ENCODE measurements at regions not wholly inside any gene's neighbourhood (a gene's known extent, or its start where the extent isn't known, plus 50 kb on each side); places are given as distances from the start of the nearest gene placed in this dataset.

DNA sequence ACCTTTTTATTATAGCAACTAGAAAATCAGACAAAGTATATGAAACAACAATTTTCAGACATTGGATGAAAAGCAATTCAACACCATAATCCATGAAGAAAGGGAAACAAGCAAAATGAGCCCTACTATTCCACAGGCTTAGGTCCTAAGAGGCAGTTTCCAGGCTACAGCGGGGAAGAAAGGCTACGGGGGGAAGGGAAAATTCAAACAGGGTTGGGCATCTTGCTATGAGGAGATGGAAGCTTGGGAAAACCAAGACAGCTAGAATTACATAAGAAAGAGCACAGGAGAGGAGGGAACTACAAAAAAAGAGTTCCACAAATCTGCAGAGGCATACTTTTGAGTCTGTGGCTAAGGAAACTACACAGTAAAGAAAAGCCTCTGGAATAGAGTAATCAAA, 356.0 kb upstream of the CLEC14A start:
- TF ChIP-seq GATA3 (IDR thresholded peaks at IDR 0.05; ENCODE audit: low read depth, low read length) = no peak
- TF ChIP-seq GATA2 (IDR thresholded peaks at IDR 0.05; ENCODE audit: low read depth, low read length) = no peak

DNA sequence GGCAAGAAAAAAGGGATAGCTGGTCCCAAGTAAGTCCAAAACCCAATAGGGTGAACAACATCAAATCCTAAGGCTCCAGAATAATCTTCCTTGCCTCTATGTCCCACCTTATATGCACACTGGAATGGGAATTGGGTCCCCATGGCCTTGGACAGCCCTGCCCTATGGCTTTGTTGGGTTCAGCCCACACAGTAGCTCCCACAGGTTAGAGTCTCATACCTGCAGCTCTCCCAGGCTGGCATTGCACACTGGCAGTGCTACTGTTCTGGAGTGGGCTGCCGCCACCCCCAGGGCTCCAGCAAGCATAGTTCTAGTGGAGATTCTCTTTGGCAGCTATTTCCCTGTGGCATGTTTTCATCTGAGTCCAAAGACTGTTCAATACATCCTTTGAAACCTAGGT, 352.4 kb upstream of the CLEC14A start:
- TF ChIP-seq GATA3 (IDR thresholded peaks at IDR 0.05; ENCODE audit: low read depth, low read length) (no peak), GATA2 (IDR thresholded peaks at IDR 0.05; ENCODE audit: low read depth, low read length) (no peak)

DNA sequence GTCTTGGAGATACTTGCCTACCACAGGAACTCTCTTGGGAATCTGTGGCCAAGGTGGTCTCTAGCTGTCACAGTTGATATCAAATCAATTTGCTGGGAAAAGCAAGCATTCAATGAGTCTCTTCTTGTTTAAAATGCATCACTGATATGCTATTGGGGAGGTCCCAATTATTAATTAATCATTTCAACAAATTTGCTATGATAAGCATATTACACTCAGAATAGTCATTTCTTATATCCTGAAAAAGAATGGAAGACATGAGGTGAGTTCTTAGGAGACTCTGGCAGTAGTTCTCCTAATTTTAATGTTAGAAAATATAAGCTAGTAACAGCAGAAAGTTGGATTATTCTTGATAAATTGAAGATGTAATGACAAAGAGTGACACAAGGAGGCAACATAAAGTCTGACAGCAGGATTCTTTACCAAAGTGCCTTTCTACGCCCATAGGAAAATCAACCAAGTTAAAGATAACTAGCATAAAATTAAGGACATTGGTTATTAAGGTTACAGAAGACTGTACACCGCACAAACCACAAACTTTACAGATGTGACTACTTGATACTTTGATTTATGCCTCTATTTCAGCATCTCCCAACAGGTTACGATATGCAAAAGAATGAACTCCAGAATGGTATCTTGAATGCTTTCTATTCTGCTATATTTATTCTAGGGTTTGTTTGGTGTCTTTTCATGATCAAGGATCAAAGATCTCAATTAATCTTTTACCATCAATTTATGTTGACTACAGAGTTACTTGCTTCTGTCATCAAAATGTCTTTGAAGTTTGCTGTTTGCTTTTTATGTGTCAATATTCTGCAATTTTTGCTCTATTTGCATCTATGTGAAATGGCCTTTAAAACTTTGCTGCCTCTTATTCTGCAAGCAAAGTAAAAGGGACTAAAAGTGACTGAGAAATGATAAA, 349.6 kb upstream of the CLEC14A start:
- TF ChIP-seq GATA2 (IDR thresholded peaks at IDR 0.05; ENCODE audit: low read depth, low read length) (no peak), GATA3 (IDR thresholded peaks at IDR 0.05; ENCODE audit: low read depth, low read length) (no peak)

DNA sequence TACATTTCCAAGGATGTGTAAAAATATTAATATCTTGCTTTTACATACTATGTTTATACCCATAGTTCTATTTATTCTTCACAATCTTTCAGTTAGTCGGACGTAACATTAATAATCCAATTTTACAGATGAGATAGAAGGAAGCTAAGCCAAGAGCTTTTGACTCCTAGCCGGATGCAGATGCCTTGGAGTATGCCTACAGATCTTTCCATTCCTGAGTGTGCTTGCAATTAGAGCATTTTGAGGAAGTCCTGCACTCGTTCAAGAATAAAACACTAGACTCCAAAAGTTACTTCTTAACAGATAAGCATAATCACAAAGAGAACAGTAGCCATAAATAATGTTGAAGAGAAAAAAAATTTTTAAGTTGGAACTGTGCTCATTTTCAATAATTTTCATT, 337.6 kb upstream of the CLEC14A start:
- TF ChIP-seq GATA3 (IDR thresholded peaks at IDR 0.05; ENCODE audit: low read depth, low read length) = no peak
- TF ChIP-seq GATA2 (IDR thresholded peaks at IDR 0.05; ENCODE audit: low read depth, low read length) = no peak

DNA sequence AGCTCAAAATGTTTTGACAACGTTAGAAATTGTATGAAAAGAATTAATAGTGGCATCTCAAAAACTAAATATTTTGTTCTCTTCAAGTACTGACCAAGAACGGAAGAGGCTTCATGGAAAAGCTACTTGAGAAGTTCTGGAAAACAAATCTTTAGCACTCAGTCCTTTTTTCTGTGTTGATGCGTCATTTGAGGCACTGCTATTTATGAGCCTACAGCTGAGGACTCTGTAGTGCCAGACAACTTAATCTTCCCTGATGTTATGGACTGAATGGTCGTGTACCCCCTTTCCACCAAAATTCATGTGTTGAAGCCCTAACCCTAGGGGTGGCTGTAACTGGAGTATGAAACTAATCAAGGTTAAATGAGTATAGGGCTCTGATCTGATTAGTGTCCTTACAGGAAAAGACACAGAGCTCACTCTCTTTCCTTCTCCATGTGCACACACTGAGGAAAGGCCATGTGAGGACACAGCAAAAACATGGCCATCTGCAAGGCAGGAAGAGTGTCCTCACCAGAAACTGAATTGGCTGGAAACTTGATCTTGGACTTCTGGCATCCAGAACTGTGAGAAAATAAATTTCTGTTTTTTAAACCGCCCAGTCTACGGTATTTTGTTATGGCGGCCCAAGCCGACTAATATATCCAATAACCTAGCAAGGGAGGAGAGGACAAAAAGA, 337.0 kb upstream of the CLEC14A start:
- TF ChIP-seq GATA3 (IDR thresholded peaks at IDR 0.05; ENCODE audit: low read depth, low read length) = no peak
- TF ChIP-seq GATA2 (IDR thresholded peaks at IDR 0.05; ENCODE audit: low read depth, low read length) = no peak

DNA sequence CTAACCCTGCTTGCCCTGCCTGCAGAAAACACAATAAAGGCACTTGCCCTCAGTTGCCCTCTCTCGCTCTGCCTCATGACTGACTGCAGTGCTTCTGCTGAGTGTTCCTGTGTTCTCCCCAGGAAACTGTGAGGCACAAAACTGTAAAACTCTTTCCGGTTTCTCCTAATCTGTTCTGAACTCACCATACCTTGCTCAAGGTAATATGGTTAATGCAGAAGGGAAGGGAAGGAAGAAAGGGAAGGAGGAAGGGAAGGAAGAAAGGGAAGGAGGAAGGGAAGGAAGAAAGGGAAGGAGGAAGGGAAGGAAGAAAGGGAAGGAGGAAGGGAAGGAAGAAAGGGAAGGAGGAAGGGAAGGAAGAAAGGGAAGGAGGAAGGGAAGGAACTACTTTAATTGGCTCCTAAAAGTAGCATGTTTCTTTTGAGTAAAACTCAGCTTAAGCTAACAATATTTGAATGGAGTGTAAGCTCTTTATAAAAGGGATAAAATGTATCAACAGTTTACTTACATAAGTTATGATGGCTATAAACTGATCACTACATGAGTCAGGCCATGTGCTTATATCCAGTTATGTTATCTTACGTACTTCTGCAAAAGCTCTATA, 334.0 kb upstream of the CLEC14A start:
- TF ChIP-seq GATA2 (IDR thresholded peaks at IDR 0.05; ENCODE audit: low read depth, low read length) = no peak
- no peak for TF ChIP-seq GATA3 (IDR thresholded peaks at IDR 0.05; ENCODE audit: low read depth, low read length)

DNA sequence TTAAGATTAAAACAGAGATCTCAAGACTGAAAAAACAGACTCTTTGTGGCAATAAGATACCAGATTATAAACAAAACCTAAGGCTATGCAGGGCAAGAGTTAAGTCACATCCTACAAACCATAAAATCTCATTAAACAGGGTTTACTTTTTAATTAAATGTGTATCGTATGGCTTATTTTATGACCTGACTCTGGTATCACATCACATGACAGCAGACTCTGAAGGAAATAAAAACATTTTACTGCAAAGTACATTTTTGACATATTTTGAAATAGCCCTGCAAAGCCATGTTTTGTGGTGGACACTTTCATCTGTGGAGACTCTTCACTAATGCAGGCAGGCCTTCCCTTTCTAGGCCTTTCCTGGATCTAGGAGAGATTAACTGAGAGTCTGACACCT, 327.6 kb upstream of the CLEC14A start:
- TF ChIP-seq GATA3 (IDR thresholded peaks at IDR 0.05; ENCODE audit: low read depth, low read length) (no peak), GATA2 (IDR thresholded peaks at IDR 0.05; ENCODE audit: low read depth, low read length) (no peak)

DNA sequence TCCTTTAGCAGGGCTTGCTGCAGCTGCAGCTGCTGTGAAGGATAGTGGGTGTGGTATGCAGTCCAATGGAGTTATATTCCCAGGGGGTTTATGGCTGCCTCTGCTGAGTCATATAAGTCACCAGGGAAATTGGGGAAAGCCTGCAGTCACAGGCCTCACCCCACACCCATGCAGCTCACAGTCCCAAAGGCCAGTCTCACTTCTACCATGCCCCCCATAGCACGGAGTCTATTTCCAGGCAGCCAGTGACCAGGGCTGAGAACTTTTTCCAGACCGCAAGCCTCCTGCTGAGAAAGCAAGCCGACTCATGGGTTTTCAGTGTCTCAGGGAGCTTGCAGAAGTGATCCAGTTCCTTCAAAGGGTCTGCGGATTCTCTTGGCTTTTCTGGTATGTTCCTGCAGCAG, 322.4 kb upstream of the CLEC14A start:
- TF ChIP-seq GATA3 (IDR thresholded peaks at IDR 0.05; ENCODE audit: low read depth, low read length) = no peak
- no peak for TF ChIP-seq GATA2 (IDR thresholded peaks at IDR 0.05; ENCODE audit: low read depth, low read length)

DNA sequence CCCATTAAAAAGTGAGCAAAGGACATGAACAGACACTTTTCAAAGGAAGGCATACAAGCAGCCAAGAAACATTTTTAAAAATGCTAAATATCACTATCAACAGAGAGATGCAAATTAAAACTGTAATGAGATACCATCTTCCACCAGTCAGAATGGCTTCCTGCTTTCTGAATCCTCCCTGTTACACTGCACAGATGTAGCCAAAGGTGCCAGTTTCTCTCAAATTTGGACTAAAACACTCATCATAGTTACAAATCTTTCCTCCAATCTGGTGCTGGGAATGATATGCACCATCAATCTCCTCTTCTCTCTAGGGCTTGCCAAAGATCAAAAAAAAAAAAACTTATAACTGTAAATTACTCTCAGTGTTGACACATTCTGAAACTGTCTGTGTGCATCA, 311.8 kb upstream of the CLEC14A start:
- no peak for TF ChIP-seq GATA2 (IDR thresholded peaks at IDR 0.05; ENCODE audit: low read depth, low read length)
- TF ChIP-seq GATA3 (IDR thresholded peaks at IDR 0.05; ENCODE audit: low read depth, low read length) = no peak

DNA sequence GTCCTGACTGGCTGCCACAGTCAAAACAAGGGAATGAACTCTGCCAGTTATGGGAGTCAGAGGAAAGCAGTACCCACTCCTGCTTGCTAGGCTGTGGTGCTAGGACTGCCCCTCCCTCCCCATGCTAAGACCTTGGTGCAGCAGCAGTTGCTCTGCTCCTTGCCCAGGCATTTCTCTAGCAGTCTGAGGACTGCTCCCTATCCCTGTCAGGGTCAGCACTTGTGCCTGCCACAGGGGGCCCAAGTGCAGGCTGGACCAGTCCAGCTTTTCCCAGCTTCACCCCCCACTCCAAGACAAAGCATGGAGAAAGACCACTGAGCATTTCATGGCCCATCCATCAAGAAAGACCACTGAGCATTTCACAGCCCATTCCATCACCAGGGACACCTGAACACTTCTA, 305.8 kb upstream of the CLEC14A start:
- TF ChIP-seq GATA2 (IDR thresholded peaks at IDR 0.05; ENCODE audit: low read depth, low read length) (no peak), GATA3 (IDR thresholded peaks at IDR 0.05; ENCODE audit: low read depth, low read length) (no peak)

DNA sequence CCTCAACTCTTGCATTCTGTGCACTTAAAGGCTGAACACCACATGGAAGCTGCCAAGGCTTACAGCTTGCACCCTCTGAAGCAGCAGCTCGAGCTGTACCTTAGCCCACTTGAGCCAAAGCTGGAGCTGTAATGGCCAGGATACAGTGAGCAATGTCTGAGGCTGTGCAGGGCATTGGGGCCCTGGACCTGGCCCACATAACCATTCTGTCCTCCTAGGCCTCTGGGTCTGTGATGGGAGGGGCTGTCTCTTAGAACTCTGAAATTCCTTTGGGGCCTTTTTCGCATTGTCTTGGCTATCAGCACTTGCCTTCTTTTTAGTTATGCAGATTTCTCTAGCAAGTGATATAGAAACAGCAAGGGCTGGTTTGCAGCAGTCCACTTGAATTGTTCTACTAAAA, 303.8 kb upstream of the CLEC14A start:
- no peak for TF ChIP-seq GATA2 (IDR thresholded peaks at IDR 0.05; ENCODE audit: low read depth, low read length)
- no peak for TF ChIP-seq GATA3 (IDR thresholded peaks at IDR 0.05; ENCODE audit: low read depth, low read length)

DNA sequence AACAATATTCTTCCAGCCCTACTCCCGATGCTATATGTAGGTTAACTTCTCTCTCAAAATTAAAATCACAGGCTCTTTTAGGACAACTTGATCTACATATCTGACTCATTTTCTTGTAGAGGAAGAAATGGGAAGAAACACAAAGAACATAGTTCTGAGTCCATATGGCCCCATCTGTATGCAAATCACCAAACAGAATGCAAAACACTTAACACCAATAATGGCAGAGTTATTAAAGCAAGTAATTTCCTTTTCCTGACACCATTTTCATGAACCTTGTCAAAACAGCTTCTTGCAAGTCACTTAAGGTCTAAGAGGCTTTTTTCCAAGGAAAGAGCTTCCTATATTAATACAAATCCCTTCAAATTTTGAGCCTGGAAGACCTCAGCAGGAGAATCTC, 300.4 kb upstream of the CLEC14A start:
- TF ChIP-seq GATA3 (IDR thresholded peaks at IDR 0.05; ENCODE audit: low read depth, low read length) = no peak
- TF ChIP-seq GATA2 (IDR thresholded peaks at IDR 0.05; ENCODE audit: low read depth, low read length) = no peak

DNA sequence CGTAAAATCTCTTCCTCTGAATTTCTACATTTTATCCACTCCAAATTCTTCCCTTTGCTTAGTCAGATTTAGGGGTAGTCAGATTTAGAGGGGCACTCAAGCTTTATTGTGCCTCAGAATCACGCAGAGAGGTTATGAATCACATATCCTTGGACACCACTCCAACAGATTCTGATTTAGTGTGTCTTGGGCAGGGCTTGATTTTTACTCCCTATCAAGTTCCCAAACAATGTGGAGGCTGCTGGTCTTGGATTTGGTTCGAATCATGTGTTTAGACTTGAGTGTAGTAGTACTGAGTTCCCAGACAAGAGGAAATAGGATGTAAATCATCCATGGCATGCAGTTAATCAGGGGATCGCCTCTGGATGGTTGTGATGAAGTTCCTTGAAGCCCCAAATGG, 298.1 kb upstream of the CLEC14A start:
- TF ChIP-seq GATA3 (IDR thresholded peaks at IDR 0.05; ENCODE audit: low read depth, low read length) (no peak), GATA2 (IDR thresholded peaks at IDR 0.05; ENCODE audit: low read depth, low read length) (no peak)

DNA sequence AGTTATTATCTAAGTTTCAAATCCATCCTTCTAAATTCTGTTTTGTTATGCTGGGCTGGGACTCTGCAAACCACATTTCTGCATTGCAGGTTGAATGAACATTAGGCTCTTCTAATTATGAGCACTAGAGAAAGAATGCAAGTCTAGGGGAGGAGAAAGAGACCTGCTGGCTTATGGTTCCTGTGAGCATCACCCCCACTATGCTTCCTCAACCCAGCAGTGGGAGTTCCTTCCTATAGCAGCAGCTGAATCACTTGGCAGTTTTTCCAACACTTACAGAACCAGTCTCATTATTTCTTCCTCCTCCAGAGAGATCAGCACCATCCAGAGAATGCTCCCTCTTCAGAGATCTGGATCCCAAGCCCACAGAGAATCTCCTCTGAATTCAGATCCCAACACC, 297.7 kb upstream of the CLEC14A start:
- TF ChIP-seq GATA3 (IDR thresholded peaks at IDR 0.05; ENCODE audit: low read depth, low read length) (no peak), GATA2 (IDR thresholded peaks at IDR 0.05; ENCODE audit: low read depth, low read length) (no peak)

DNA sequence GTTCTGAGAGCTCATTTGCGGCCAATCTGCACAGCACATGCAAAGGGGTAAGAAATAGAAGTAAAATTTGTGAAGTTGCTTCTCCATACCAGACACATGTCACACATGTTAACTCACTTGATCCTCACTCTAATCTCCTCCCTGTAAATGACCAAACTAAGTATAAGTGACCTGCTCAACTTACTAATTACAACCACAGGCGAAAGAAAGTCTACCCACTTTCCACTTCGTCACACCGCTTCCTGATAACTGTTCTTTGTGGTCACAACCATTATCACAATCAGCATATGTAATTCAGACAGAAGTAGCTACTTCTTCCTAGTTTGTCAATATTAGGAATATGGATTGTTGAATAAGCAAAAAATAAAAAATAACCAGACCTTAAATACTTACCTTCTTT, 293.7 kb upstream of the CLEC14A start:
- TF ChIP-seq GATA3 (IDR thresholded peaks at IDR 0.05; ENCODE audit: low read depth, low read length) (no peak), GATA2 (IDR thresholded peaks at IDR 0.05; ENCODE audit: low read depth, low read length) (no peak)

Measured in SH-SY5Y (cell line).